Ectodermal cell (in vitro differentiated cells): ENCODE measurements at regions not wholly inside any gene's neighbourhood (a gene's known extent, or its start where the extent isn't known, plus 50 kb on each side); places are given as distances from the start of the nearest gene placed in this dataset.
"Not testable (repeated sequence)": the region's sequence is repeated elsewhere in the genome, so short reads cannot be mapped to it uniquely, and the experiment has no call there.

ENCODE experiments used
- H3K27ac ChIP-seq: 2 replicates; pipeline ENCODE4 v1.7.0; 2013; ENCODE audit warnings: mild to moderate bottlenecking, low read depth, low read length; ENCODE audit not compliant: insufficient read depth, poor library complexity, severe bottlenecking
- H3K27me3 ChIP-seq: 2 replicates; pipeline ENCODE4 v1.7.0; 2013; ENCODE audit warnings: mild to moderate bottlenecking, low read length; ENCODE audit not compliant: insufficient read depth, control insufficient read depth, poor library complexity, severe bottlenecking
- H3K36me3 ChIP-seq: one replicate; pipeline ENCODE4 v1.7.0; 2013; ENCODE audit warnings: low read length; ENCODE audit not compliant: control insufficient read depth, insufficient read depth
- H3K4me1 ChIP-seq: one replicate; pipeline ENCODE4 v1.7.0; 2013; ENCODE audit warnings: low read length; ENCODE audit not compliant: control insufficient read depth, insufficient read depth
- H3K4me3 ChIP-seq: 2 replicates; pipeline ENCODE4 v1.7.0; 2013; ENCODE audit warnings: low read depth, low read length, control low read depth; ENCODE audit not compliant: insufficient read depth
- H3K9me3 ChIP-seq: 2 replicates; pipeline ENCODE4 v1.7.0; 2013; ENCODE audit warnings: mild to moderate bottlenecking, low read length, moderate library complexity; ENCODE audit not compliant: control insufficient read depth
- WGBS, 2 experiments: methylation state at CpG; one replicate each; pipeline ENCODE4 v1.1.7; 2013; ENCODE audit warnings: missing lambda C conversion rate in 2 of 2; 5-methylcytosine and 5-hydroxymethylcytosine counted together

DNA sequence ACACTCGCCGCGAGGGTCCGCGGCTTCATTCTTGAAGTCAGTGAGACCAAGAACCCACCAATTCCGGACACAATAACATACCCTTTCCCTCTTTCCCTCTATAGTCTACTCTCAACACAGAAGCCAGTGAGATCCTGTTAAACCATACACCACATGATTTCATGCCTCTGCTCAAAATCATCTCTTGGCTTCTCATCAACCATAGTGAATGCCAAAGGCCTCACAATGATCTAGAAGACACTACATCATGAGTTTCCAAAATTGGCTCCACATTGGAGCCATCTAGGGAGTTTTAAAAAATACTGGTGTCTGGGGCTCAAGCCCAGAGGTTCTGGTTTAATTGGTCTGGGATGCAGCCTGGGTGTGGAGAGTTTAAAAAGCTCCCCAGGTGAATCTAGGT lies 124.5 kb downstream of the EFNB1 start:
- Histone ChIP-seq H3K4me1 (no peaks in the 10 kb centered on the region), H3K4me3 (no peak overlapping the region), H3K9me3 (no peaks in the 10 kb centered on the region), H3K27me3 (no peaks in the 10 kb centered on the region), H3K36me3 (no peaks in the 10 kb centered on the region), H3K27ac (no peak overlapping the region)
- 80 to 99% methylated on average over 6 of the region's 6 CpGs for WGBS, 2 experiments

DNA sequence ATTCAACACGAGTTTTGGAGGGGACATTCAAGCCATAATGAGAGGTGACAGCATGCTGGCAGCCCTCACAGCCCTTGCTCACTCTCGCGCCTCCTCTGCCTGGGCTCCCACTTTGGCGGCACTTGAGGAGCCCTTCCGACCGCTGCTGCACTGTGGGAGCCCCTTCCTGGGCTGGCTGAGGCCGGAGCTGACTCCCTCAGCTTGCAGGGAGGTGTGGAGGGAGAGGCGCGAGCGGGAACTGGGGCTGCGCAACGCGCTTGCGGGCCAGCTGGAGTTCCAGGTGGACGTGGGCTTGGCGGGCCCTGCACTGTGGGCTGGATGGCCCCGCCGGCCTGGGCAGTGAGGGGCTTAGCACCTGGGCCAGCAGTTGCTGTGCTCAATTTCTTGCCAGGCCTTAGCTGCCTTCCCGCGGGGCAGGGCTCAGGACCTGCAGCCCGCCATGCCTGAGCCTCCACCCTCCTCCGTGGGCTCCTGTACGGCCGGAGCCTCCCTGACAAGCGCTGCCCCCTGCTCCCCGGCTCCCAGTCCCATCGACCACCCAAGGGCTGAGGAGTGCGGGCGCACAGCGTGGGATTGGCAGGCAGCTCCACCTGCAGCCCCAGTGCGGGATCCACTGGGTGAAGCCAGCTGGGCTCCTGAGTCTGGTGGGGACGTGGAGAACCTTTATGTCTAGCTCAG lies 123.3 kb downstream of the EFNB1 start:
- H3K4me3 ChIP-seq, H3K27me3 ChIP-seq, H3K4me1 ChIP-seq, H3K36me3 ChIP-seq, H3K27ac ChIP-seq, H3K9me3 ChIP-seq: not testable (repeated sequence)
- WGBS, 2 experiments, result 91 to 93% methylated on average over 32 of the region's 32 CpGs

DNA sequence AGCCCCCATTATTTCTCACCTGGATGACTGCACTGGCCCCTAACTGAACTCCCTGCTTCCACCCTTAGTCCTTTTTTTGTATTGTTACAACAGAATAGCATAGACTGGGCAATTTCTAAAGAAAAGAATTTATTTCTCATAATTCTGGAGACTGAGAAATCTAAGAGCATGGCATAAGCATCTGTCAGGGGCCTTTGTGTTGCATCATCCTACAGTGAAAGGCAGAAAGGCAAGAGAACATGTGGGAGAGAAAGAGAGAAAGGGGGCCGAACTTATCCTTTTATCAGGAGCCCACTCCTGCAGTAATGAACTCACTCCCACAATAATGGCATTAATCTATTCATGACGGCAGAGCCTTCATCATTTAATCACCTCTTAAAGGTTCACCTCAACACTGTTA lies 122.1 kb downstream of the EFNB1 start:
- H3K4me1 ChIP-seq, result no peaks in the 10 kb centered on the region
- no peaks in the 10 kb centered on the region for H3K36me3 ChIP-seq
- no peaks in the 10 kb centered on the region for H3K9me3 ChIP-seq
- 0% methylated on average over 1 of the region's 2 CpGs for WGBS, 2 experiments
- H3K27ac ChIP-seq, result no peak overlapping the region
- H3K4me3 ChIP-seq, result no peak overlapping the region
- no peaks in the 10 kb centered on the region for H3K27me3 ChIP-seq

DNA sequence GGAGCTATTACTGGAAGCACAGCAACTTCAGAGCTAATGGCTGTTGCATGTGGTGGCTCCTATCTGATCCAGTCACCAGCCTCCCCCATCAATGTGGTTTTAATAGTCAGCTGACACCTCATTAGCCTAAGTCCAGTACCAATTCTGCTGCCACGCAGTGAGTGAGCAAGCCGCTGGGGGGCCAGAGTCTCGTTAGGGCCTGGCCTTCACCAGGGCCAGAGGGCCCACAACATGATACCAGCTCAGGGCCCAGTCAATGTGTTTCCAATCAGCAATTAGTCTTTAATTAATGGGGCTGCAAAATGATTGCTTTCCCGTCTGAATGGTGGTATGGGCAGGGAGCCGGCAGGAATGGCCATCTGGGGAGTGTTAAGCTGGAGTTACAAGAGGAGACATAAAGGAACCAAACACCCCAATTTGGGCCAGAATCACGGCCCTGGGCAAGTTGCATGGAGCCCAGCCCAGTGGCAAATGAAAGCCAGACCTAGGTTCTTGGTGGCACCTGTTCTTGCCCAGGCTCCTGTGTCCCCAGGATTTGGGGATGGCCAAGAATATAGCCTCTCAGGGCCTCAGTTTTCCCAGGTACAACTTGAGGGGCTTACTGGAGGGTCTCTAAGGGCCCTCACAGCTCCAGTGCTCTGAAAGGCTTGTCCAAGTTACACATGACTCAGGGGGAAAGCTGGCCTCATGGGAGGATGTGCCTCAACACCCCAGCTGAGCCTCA lies 119.2 kb downstream of the EFNB1 start:
- no peaks in the 10 kb centered on the region for H3K27me3 ChIP-seq
- H3K27ac ChIP-seq, result no peak overlapping the region
- no peak overlapping the region for H3K4me3 ChIP-seq
- H3K36me3 ChIP-seq, result no peaks in the 10 kb centered on the region
- 94% methylated on average over 6 of the region's 6 CpGs for WGBS, 2 experiments
- H3K4me1 ChIP-seq, result no peaks in the 10 kb centered on the region
- no peaks in the 10 kb centered on the region for H3K9me3 ChIP-seq

DNA sequence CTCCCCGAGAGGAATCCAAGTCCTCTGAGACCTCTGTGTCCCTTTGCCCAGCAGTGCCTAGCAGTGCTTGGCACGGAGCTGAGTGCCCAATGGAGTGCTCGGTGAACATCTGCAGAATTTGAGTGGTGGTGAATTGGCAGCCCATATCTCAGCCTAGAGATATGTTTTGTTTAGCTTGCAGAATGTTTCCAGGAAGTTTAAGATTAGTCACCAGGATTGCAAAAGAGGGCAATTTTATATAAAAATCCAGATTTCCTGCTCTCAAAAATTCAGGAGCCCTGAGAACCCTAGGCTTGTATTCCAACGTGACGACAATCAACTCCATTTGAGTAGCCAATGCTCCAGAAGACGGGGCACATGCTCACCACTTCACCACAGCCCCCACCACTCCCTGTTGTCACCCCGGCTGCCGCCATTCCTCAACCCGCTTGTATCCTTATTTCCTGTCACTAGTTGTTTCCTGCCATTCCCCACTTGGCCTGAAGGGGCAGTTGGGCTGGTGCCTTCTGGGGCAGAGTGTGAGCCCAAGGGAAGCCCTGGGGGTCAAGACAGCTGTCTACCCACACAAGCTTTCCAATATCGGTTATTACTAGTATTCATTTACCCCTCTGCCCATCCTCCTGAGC lies 116.9 kb downstream of the EFNB1 start:
- H3K36me3 ChIP-seq, result no peaks in the 10 kb centered on the region
- H3K4me3 ChIP-seq, result no peak overlapping the region
- 91% methylated on average over 9 to 10 of the region's 10 CpGs for WGBS, 2 experiments
- no peaks in the 10 kb centered on the region for H3K27me3 ChIP-seq
- no peak overlapping the region for H3K27ac ChIP-seq
- no peaks in the 10 kb centered on the region for H3K9me3 ChIP-seq
- no peaks in the 10 kb centered on the region for H3K4me1 ChIP-seq

DNA sequence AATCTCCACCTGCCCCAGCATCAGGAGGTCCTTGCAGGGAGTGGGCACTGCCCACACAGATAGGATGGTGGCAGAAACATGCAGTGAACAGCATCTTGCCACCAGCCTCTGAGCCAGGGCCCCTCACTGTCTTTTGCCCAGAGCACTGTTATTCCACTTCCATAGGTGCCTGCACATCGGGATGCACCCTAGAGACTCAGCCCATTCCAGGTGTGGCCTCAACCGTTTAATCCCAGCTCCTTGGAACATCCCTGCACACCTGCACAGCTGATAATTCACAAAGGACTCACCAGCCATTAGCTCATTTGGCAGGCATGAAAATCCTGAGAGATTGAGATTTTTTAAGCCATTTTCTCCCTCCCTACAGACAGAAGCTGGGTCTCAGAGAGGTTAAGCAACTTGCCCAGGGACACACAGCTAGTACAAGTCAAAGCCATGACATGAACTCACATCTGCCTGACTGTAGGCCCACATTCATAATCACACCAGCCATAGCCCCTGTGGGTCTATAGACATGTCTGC lies 116.3 kb downstream of the EFNB1 start:
- no peaks in the 10 kb centered on the region for H3K27me3 ChIP-seq

DNA sequence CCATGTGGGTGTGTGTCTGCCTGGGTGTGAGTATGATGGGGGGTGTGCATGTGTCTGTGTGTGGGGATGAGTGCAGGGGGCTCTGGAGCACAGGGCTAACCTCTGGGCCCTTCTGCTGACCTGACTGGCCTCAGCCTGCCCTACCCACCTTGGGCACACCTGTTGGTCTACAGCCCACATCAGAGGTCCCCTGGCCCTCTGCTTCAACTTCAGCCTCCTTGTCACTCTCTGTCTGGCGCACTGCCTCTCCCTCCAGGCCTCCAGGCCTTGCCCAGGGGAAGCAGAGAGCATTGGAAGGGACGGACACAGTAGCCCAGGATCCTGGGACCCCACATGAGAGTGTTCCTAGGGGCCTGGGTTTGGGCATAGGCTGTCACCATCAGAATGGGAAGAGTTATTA lies 115.4 kb downstream of the EFNB1 start:
- Histone ChIP-seq H3K4me1 (no peaks in the 10 kb centered on the region), H3K27ac (no peak overlapping the region), H3K4me3 (no peak overlapping the region), H3K9me3 (no peaks in the 10 kb centered on the region), H3K36me3 (no peaks in the 10 kb centered on the region), H3K27me3 (no peaks in the 10 kb centered on the region)
- WGBS, 2 experiments, result 84 to 90% methylated on average over 2 of the region's 2 CpGs

More for the DNA sequence above, 116.3 kb downstream of the EFNB1 start:
- no peaks in the 10 kb centered on the region for H3K9me3 ChIP-seq
- no peak overlapping the region for H3K27ac ChIP-seq
- no peak overlapping the region for H3K4me3 ChIP-seq
- H3K36me3 ChIP-seq, result no peaks in the 10 kb centered on the region
- no peaks in the 10 kb centered on the region for H3K4me1 ChIP-seq
- 88 to 95% methylated on average over 2 of the region's 2 CpGs for WGBS, 2 experiments

DNA sequence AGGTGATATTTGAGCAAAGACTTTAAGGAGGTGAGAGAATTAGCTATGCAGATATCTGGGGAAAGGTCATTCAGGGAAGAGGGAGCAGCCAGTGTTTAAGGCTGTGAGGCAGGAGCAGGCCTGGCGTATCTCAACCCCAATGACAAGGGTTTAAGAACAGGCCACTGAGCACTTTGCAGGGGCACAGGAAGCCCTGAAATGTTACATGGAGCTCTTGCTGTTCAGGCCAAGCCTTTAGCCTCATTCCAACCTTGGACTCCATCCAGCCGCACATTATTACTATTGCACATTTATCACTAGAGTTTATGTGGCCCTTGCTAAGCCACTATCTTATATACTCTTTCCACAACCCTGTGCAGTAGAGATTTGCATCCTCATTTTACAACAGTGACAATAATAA lies 114.0 kb downstream of the EFNB1 start:
- WGBS, 2 experiments, result 91 to 92% methylated on average over 2 of the region's 2 CpGs
- H3K27me3 ChIP-seq, result no peaks in the 10 kb centered on the region
- H3K9me3 ChIP-seq, result no peaks in the 10 kb centered on the region
- no peaks in the 10 kb centered on the region for H3K36me3 ChIP-seq
- no peak overlapping the region for H3K4me3 ChIP-seq
- H3K4me1 ChIP-seq, result no peaks in the 10 kb centered on the region
- no peak overlapping the region for H3K27ac ChIP-seq

DNA sequence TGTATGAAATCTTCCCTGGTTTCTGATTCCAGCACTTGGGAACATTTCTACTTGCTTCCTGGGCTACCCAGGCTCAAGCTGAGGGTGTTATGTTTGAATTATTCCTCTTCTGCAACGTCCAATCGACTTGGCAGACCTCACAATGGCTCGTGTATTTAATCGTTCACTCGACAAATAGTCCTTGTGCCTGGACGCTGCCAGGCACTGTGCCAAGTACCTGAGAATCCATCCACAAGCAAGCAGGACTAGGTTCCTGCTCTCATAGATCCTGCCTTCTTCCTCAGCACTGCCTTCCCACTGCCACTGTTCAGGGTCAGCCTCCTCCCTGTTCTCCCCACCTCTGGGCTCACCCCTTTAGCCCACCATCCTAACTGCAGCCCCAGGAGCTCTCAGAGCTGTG lies 113.3 kb downstream of the EFNB1 start:
- H3K27ac ChIP-seq, result no peak overlapping the region
- no peaks in the 10 kb centered on the region for H3K4me1 ChIP-seq
- H3K9me3 ChIP-seq, result no peaks in the 10 kb centered on the region
- WGBS, 2 experiments, result 92 to 95% methylated on average over 6 of the region's 6 CpGs
- H3K36me3 ChIP-seq, result no peaks in the 10 kb centered on the region
- no peak overlapping the region for H3K4me3 ChIP-seq
- H3K27me3 ChIP-seq, result no peaks in the 10 kb centered on the region

DNA sequence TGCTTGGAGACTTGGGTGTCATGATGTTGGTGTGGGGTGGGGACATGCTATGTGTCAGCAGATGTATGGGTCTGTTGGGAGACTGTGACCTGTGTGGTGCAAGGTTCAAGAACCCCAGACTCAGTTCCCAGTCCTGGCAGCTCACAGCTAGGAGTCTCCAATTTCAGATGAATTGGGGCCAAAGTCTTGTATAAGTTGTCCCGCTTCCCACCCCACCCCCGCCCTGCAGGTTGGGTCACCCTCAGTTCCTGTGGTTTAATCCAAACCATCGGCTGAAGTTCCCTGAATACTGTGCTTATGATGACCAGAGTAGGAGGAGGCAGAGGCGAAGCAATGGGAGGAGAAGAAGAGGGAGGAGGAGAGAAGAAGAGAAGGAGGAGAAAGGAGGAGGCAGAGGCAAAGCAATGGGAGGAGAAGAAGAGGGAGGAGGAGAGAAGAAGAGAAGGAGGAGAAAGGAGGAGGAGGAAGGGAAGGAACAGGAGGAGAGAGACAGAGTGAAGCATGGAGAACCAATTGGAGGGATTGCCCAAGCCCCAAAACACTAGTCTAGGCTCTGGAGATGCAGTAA lies 112.6 kb downstream of the EFNB1 start:
- Histone ChIP-seq H3K9me3 (no peaks in the 10 kb centered on the region), H3K36me3 (no peaks in the 10 kb centered on the region), H3K27me3 (no peaks in the 10 kb centered on the region), H3K4me1 (no peaks in the 10 kb centered on the region), H3K27ac (no peak overlapping the region), H3K4me3 (no peak overlapping the region)
- WGBS, 2 experiments, result 94 to 97% methylated on average over 4 of the region's 4 CpGs
